NCI-H1930 (cell line): ENCODE measurements at regions not wholly inside any gene's neighbourhood (a gene's known extent, or its start where the extent isn't known, plus 50 kb on each side); places are given as distances from the start of the nearest gene placed in this dataset.
"Not testable (repeated sequence)": the region's sequence is repeated elsewhere in the genome, so short reads cannot be mapped to it uniquely, and the experiment has no call there.

ENCODE experiments used
- DNase-seq, 2 experiments: peaks; one replicate each; lab custom pipeline; 2025; lab: John Stamatoyannopoulos, UW

DNA sequence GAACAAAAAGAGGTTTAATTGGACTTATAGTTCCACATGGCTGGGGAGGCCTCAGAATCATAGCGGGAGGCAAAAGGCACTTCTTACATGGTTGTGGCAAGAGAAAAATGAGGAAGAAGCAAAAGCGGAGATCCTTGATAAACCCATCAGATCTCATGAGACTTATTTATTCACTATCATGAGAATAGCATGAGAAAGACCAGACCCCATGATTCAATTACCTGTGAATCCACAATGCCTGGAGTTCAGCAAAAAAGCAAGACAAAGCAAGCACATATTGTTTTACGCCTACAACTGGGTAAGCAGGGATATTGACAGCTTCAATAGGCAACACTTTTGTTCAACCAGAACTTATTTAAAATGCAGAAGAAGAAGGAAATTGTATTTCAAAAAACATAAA, 218.2 kb downstream of the RPL10L start:
- DNase-seq: no peak

DNA sequence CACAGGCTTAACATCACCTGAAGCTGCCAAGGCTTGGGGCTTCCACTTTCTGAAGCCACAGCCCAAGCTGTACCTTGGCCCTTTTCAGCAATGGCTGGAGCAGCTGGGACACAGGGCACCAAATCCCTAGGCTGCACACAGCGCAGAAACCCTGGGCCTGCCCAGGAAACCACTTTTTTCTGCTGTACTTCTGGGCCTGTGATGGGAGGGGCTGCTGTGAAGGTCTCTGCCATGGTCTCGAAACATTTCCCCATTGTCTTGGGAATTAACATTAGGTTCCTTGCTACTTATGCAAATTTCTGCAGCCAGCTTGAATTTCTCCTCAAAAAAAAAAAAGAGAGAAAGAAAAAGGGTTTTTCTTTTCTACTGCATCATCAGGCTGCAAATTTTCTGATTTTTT, 219.1 kb downstream of the RPL10L start:
- DNase-seq: no peak

DNA sequence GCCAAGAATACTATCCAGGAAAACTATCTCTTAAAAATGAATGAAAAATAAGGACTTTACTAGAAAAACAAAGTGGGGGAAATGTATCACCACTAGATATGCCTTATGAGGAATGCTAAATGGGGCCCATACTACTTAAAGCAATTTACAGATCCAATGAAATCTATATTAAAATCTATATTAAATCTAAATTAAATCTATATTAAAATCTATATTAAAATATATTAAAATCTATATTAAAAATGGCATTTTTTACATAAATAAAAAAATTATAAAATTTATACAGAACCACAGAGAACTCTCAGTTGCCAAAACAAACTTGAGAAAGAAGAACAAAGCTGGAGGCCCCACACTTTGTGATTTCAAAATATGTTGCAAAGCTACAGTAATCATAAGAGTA, 234.5 kb downstream of the RPL10L start:
- DNase-seq: no peak

- DNase-seq: no peak
These were observed 246.4 kb downstream of the RPL10L start for GRCh38 chr14:46404865-46405811.

- DNase-seq: not testable (repeated sequence)
These were observed 249.4 kb downstream of the RPL10L start for GRCh38 chr14:46402001-46402690.

DNA sequence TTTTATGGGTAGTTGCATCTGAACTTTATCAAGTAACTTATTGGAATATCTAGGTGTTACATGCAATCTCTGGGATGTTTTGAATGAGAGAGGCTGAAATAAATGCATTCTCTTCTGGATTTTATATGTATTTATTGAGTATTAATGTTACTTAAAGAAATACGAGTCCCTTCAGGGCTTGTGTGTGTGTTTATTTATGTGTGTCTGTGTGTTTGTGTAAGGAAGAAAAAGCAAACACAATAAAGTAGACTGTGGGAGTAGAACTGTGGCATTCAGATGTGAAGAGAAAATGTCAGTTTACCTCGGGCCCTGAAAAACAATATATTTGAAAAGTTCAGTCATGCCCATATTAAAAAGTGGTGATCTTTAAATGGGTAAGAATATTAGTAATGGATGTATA, 250.5 kb downstream of the RPL10L start:
- DNase-seq: no peak

DNA sequence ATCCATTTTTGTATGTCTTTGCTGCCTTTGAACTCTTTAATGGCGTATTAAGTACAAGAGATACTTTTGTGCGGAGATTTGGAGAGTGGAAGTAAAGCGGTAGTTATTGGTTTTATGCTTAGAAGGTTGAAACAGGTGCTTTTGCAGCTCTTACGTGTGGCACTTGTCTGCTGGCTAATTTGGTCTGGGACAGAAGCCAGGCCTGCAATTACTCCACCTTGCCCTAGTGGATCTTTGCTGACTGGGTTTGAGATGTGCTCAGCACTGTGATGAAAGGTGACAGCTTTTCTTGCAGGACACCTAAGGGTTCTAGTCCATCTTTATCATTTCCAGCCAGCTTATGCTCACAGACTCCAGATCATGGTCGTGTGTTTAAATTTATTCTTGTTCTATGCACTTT, 252.5 kb downstream of the RPL10L start:
- peak; percentile 3 to 29 for DNase-seq

- no peak for DNase-seq
These were observed 267.0 kb downstream of the RPL10L start for GRCh38 chr14:46384611-46385010.

GRCh38 chr14:46381674-46382073, 269.9 kb downstream of the RPL10L start:
- DNase-seq: no peak

DNA sequence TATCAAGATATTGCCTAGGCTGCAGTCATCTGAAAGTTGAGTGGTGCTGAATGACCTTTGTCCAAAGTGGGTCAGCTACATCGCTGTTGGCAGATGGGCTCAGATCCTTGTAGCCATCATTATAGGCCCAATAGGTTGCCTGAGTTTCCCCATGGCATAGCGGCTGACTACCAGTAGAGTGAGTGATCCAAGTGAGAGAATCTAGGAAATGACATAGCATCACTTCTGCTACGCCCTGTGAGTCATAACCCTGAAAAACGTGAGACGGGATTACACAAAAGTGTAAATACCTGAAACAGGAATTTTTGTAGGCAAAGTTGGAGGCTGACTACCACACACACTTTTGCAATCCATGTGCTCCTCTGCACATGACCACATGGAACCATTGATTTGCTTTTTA, 273.3 kb downstream of the RPL10L start:
- DNase-seq: no peak

DNA sequence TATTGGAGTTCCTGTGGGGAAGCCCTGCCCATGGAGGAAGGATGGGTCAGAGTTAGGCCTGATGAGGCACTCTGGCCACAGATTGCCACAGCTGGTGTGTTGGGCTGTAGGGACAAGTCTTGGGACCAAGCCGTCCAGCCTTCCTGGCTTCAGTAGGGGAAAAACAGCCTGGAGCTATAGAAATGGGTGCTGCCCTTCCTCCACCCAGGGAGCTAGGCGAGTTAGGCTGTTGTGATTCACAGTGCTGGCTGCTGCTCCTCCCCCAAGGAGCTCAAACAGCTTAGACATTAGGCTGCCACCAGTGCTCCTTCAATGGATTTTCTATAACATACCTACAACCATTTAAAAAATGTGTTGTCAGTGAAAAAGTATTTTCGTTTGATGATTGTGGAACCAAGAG, 274.3 kb downstream of the RPL10L start:
- DNase-seq: no peak

DNA sequence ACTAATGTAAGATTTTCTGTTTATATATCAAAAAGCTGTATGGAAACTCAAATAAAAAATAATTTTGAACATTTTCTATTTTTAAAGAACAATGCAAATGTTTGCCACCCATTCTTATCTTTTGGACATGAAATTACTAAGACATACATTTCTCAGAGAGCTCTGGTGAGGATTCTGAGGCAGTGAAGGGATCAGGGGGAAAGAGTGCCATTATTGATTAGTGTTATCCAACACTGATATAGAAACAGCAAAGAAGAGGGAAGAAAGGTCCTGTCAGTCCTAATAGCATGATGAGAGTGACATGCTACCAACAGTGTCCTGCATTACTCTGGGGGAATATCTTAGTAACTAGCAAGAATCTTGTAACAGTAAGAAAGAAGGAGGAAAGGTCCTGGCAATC, 282.2 kb downstream of the RPL10L start:
- DNase-seq: no peak

- DNase-seq: no peak
These were observed 283.3 kb downstream of the RPL10L start for GRCh38 chr14:46368275-46368674.

GRCh38 chr14:46352844-46353243, 298.7 kb downstream of the RPL10L start:
- DNase-seq: peak in 1 of 2 experiments; percentile 2

DNA sequence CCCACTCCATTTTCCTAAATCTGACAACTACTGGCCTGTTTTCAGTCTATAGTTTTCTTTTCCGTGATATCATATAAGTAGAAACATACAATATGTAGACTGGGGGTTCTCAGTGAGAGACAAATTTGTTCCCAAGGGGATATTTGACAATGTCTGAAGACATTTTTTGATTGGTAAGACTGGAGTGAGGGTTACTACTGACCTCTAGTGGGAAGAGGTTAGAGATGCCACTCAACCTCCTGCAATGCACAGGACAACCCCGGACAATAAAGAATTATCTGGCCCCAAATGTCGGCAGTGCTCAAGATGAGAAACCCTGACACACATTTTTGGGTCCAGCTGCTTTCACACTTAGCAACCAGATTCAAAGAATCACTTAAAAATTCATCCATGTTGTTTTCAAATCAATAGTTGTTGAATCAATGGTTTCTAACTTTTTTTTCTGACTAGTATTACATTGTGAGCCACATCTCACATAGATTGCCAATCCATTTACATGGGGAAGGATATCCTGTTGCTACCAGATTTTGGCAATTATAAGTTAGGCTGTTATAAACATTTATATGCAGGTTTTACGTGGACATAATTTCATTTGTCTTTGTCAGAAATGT, 307.1 kb downstream of the RPL10L start:
- no peak for DNase-seq

- DNase-seq: no peak
These were observed 325.8 kb downstream of the RPL10L start for GRCh38 chr14:46325777-46326176.

GRCh38 chr14:46325157-46325556, 326.4 kb downstream of the RPL10L start:
- DNase-seq: no peak

DNA sequence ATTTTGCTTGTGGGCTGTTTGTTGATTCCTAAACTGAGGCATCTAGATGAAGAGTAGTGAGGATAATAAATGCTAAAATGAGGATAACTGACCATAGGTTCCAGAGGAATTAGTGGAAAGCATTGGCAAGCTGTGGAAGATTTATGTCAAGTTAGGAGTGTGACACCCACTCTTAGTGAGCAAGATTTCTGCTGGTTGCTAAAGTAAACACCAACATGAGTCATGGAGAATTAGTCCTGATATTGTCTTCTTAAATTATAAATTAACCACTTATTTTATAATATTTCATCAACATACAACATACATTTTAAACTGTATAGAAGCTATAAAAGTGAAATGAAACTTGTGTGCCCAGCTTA, 328.2 kb downstream of the RPL10L start:
- DNase-seq: no peak

DNA sequence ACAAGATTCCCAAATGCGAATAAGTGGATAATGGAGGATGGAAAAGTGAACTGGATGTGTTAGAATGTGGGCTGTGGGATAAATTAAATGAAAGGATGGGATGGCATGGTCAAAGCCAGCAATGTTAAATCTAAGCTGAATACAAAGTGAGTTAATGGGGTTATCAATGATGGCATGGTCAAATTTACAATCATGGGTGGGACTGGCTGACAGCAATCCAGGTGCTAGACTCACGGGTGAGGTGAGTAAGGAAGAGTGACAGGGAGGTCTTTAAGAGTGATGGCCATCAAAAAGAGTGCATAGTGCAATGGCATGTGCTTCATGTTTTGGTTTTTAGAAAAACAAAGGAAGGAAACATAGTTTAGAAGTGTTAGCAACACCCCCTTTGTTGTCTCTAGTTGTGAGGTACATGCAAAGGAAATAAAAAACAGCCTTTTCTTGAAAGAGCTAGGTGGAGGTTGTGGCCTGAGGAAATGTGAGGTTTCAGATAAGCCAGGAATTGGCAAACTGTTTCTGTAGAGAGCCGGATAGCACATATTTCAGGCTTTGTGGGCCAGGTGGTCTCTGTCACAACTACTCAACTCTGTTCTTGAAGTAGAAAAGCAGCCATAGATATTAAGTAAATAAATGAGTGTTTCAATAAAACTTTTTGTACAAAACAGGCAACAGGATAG, 328.7 kb downstream of the RPL10L start:
- DNase-seq: no peak

DNA sequence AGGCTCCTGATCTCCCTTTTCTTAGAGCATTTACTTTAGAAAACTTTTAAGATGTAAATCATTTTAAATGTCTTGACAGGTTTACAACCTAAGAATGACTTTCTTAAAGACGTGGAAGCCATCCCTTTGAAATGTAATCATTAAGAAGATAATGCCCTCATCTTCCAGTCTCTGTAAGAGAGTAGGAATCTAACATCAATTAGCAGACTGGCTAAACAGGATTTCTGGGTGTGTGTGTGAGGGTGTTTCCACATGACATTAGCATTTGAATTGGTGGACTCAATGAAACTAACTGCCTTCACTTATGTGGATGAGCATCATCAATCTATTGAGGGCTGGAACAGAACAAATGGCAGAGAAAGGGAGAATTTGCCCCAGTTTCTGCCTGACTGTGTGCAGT, 329.5 kb downstream of the RPL10L start:
- no peak for DNase-seq

DNA sequence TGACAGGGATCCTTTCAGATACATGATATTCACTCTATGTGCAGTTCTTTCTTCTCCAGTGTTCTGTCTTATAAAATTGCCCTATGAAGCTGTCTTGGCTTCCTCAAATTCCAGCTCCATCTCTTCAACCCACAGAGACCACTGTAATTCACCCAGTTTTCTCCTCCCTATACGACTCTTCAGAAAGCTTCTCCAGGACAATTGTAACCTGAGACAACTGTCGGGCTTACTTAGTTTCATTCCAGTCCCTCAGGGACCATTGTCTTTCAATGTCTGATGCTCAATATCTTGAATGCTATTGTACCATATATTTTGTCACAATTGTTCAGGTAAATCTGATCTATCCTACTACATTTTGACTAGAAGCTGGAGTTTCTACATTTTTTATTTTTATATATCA, 345.3 kb downstream of the RPL10L start:
- DNase-seq: no peak

- DNase-seq: no peak
These were observed 350.8 kb downstream of the RPL10L start for GRCh38 chr14:46300765-46301164.
